ENCODE measurements at regions not wholly inside any gene's neighbourhood (a gene's known extent, or its start where the extent isn't known, plus 50 kb on each side); places are given as distances from the start of the nearest gene placed in this dataset.

DNA sequence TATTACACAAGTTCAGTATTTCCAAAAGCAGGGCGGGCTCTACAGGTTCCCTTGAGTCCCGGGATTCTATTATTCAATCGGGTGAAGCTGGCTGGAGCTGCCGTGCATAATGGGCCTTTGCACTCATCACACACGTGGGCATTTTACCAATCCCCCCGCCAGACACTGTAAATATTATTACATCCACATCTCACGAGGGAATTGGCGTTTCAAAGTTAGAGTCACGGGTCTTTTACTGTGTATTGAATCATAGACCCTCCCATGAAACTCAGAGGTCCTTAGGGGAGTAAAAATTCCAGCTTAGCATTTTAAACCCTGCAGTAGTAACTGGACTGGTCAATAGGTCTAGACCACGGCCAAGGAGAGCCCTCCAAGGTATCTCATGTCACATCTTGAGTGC lies 70.3 kb downstream of the MAP1LC3B2 start:
- Histone ChIP-seq H3K4me3 (ENCODE audit: low read depth, low read length, poor library complexity, severe bottlenecking) (no peak overlapping the region), H3F3A (ENCODE audit: insufficient read depth, low read length) (no peaks in the 10 kb centered on the region), H2AFZ (ENCODE audit: low read length) (no peak overlapping the region), H3K27ac (ENCODE audit: low read depth, low read length, poor library complexity, severe bottlenecking) (no peak overlapping the region), H3K4me1 (ENCODE audit: insufficient read depth, low read length, severe bottlenecking) (no peaks in the 10 kb centered on the region), H4K20me1 (ENCODE audit: insufficient read depth, low read length) (no peaks in the 10 kb centered on the region), H3K4me2 (ENCODE audit: low read length) (no peak overlapping the region), H3K36me3 (ENCODE audit: insufficient read depth, low read length) (no peaks in the 10 kb centered on the region), H3K9ac (ENCODE audit: low read length) (no peak overlapping the region), H3K9me3 (ENCODE audit: low read length) (no peaks in the 10 kb centered on the region), H3K27me3 (ENCODE audit: insufficient read depth, low read length) (no peaks in the 10 kb centered on the region), H3K79me2 (ENCODE audit: insufficient read depth, low read length) (no peaks in the 10 kb centered on the region), H3K9me2 (ENCODE audit: low read depth, low read length) (no peaks in the 10 kb centered on the region)
- no peak for TF ChIP-seq EZH2 (IDR thresholded peaks at IDR 0.05; ENCODE audit: borderline replicate concordance, low read length)
- TF ChIP-seq, protein P1, sequence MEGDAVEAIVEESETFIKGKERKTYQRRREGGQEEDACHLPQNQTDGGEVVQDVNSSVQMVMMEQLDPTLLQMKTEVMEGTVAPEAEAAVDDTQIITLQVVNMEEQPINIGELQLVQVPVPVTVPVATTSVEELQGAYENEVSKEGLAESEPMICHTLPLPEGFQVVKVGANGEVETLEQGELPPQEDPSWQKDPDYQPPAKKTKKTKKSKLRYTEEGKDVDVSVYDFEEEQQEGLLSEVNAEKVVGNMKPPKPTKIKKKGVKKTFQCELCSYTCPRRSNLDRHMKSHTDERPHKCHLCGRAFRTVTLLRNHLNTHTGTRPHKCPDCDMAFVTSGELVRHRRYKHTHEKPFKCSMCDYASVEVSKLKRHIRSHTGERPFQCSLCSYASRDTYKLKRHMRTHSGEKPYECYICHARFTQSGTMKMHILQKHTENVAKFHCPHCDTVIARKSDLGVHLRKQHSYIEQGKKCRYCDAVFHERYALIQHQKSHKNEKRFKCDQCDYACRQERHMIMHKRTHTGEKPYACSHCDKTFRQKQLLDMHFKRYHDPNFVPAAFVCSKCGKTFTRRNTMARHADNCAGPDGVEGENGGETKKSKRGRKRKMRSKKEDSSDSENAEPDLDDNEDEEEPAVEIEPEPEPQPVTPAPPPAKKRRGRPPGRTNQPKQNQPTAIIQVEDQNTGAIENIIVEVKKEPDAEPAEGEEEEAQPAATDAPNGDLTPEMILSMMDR (IDR thresholded peaks at IDR 0.05; ENCODE audit: low read length): no peak

DNA sequence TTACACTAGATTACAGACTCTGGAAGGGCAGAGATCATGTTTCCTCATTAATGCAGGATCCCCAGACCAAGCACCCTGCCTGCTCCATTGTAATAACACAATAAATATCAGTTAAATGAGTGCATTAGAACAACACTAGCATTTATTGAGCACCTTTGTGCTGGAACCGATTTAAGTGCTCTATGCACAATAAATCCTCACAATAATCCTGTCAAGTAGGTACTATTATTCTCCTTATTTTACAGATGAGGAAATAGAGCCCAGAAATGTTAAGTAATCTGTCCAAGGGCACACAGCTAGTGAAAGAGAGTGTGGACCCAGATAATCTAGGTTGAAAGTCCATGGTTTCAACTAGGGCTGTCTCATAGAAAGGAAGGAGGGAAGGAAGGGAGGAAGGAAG lies 69.8 kb downstream of the MAP1LC3B2 start:
- H3F3A ChIP-seq (ENCODE audit: insufficient read depth, low read length): no peaks in the 10 kb centered on the region
- H2AFZ ChIP-seq (ENCODE audit: low read length): no peak overlapping the region
- H3K4me3 ChIP-seq (ENCODE audit: low read depth, low read length, poor library complexity, severe bottlenecking): no peak overlapping the region
- no peaks in the 10 kb centered on the region for H3K27me3 ChIP-seq (ENCODE audit: insufficient read depth, low read length)
- no peak overlapping the region for H3K9ac ChIP-seq (ENCODE audit: low read length)
- H4K20me1 ChIP-seq (ENCODE audit: insufficient read depth, low read length): no peaks in the 10 kb centered on the region
- no peaks in the 10 kb centered on the region for H3K79me2 ChIP-seq (ENCODE audit: insufficient read depth, low read length)
- no peaks in the 10 kb centered on the region for H3K9me2 ChIP-seq (ENCODE audit: low read depth, low read length)
- no peak overlapping the region for H3K4me2 ChIP-seq (ENCODE audit: low read length)
- no peaks in the 10 kb centered on the region for H3K9me3 ChIP-seq (ENCODE audit: low read length)
- TF ChIP-seq, protein P1 (IDR thresholded peaks at IDR 0.05; ENCODE audit: low read length): no peak
- TF ChIP-seq EZH2 (IDR thresholded peaks at IDR 0.05; ENCODE audit: borderline replicate concordance, low read length): no peak
- no peaks in the 10 kb centered on the region for H3K4me1 ChIP-seq (ENCODE audit: insufficient read depth, low read length, severe bottlenecking)
- H3K36me3 ChIP-seq (ENCODE audit: insufficient read depth, low read length): no peaks in the 10 kb centered on the region
- no peak overlapping the region for H3K27ac ChIP-seq (ENCODE audit: low read depth, low read length, poor library complexity, severe bottlenecking)

DNA sequence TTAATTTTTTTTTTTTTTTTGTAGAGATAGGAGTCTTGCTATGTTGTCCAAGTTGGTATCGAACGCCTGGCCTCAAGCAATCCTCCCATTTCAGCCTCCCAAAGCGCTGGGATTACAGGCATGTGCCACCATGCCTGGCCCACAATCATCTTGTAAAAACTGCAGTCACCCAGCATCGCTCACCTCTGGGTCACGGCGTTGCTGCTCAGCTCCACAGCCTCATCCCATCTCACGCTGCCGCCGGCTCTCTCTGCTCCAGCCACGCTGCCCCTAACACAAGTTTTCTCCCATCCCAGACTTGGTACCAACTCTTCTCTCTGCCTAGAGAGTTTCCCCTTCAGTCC lies 69.2 kb downstream of the MAP1LC3B2 start:
- Histone ChIP-seq H3K9me2 (ENCODE audit: low read depth, low read length) (no peaks in the 10 kb centered on the region), H3F3A (ENCODE audit: insufficient read depth, low read length) (no peaks in the 10 kb centered on the region), H3K9me3 (ENCODE audit: low read length) (no peaks in the 10 kb centered on the region), H3K36me3 (ENCODE audit: insufficient read depth, low read length) (no peaks in the 10 kb centered on the region), H3K4me1 (ENCODE audit: insufficient read depth, low read length, severe bottlenecking) (no peaks in the 10 kb centered on the region), H3K9ac (ENCODE audit: low read length) (no peak overlapping the region), H4K20me1 (ENCODE audit: insufficient read depth, low read length) (no peaks in the 10 kb centered on the region), H3K27me3 (ENCODE audit: insufficient read depth, low read length) (no peaks in the 10 kb centered on the region), H3K4me3 (ENCODE audit: low read depth, low read length, poor library complexity, severe bottlenecking) (no peak overlapping the region), H3K27ac (ENCODE audit: low read depth, low read length, poor library complexity, severe bottlenecking) (no peak overlapping the region), H3K4me2 (ENCODE audit: low read length) (no peak overlapping the region), H3K79me2 (ENCODE audit: insufficient read depth, low read length) (no peaks in the 10 kb centered on the region), H2AFZ (ENCODE audit: low read length) (no peak overlapping the region)
- TF ChIP-seq, protein P1 (IDR thresholded peaks at IDR 0.05; ENCODE audit: low read length): no peak
- TF ChIP-seq EZH2 (IDR thresholded peaks at IDR 0.05; ENCODE audit: borderline replicate concordance, low read length): no peak
